ENCODE measurements at regions not wholly inside any gene's neighbourhood (a gene's known extent, or its start where the extent isn't known, plus 50 kb on each side); places are given as distances from the start of the nearest gene placed in this dataset.

GRCh38 chr4:10256203-10256602 lies 139.6 kb upstream of the WDR1 start:
- H3K36me3 ChIP-seq (ENCODE audit: control insufficient read depth, insufficient read depth, low read length): no peaks in the 10 kb centered on the region
- no peak overlapping the region for H3K4me3 ChIP-seq (ENCODE audit: low read depth, low read length)
- DNase-seq (ENCODE audit: low read depth): no peak
- peaks cover 2% of the 10 kb centered on the region; the same call in 1 of the 2 replicates for H3K27me3 ChIP-seq (ENCODE audit: control insufficient read depth, insufficient read depth, low read length)
- TF ChIP-seq CTCF (IDR thresholded peaks at IDR 0.05; ENCODE audit: insufficient read depth, low read depth, low read length): no peak
- CTCF ChIA-PET: no interaction called here
- POLR2A ChIA-PET: no interaction called here

GRCh38 chr4:10253765-10254164 lies 137.2 kb upstream of the WDR1 start:
- H3K36me3 ChIP-seq (ENCODE audit: control insufficient read depth, insufficient read depth, low read length): no peaks in the 10 kb centered on the region
- POLR2A ChIA-PET: no interaction called here
- DNase-seq (ENCODE audit: low read depth): no peak
- H3K4me3 ChIP-seq (ENCODE audit: low read depth, low read length): no peak overlapping the region
- TF ChIP-seq CTCF (IDR thresholded peaks at IDR 0.05; ENCODE audit: insufficient read depth, low read depth, low read length): no peak
- CTCF ChIA-PET: interaction anchor here (1.3 to 1.4 kb wide), 2 partner anchors 8 to 14 kb away, joined by 3 to 4 read pairs; no protein-coding TSS in a partner anchor
- 0 out of 2 replicates have a peak, but pooled peaks cover 2% of the 10 kb centered on the region for H3K27me3 ChIP-seq (ENCODE audit: control insufficient read depth, insufficient read depth, low read length)

- no peaks in the 10 kb centered on the region for H3K27me3 ChIP-seq (ENCODE audit: control insufficient read depth, insufficient read depth, low read length)
- H3K4me3 ChIP-seq (ENCODE audit: low read depth, low read length): no peak overlapping the region
- DNase-seq (ENCODE audit: low read depth): no peak
- ChIA-PET CTCF (no interaction called here), POLR2A (no interaction called here)
- TF ChIP-seq CTCF (IDR thresholded peaks at IDR 0.05; ENCODE audit: insufficient read depth, low read depth, low read length): no peak
- no peaks in the 10 kb centered on the region for H3K36me3 ChIP-seq (ENCODE audit: control insufficient read depth, insufficient read depth, low read length)
Measured at GRCh38 chr4:10245751-10246150, 129.2 kb upstream of the WDR1 start.

GRCh38 chr4:10243856-10244255 lies 127.3 kb upstream of the WDR1 start:
- no peak for TF ChIP-seq CTCF (IDR thresholded peaks at IDR 0.05; ENCODE audit: insufficient read depth, low read depth, low read length)
- ChIA-PET POLR2A (no interaction called here), CTCF (no interaction called here)
- DNase-seq (ENCODE audit: low read depth): no peak
- Histone ChIP-seq H3K4me3 (ENCODE audit: low read depth, low read length) (no peak overlapping the region), H3K27me3 (ENCODE audit: control insufficient read depth, insufficient read depth, low read length) (peaks cover 2% of the 10 kb centered on the region; the same call in 1 of the 2 replicates), H3K36me3 (ENCODE audit: control insufficient read depth, insufficient read depth, low read length) (no peaks in the 10 kb centered on the region)

GRCh38 chr4:10240691-10241090 lies 124.1 kb upstream of the WDR1 start:
- no peak for DNase-seq (ENCODE audit: low read depth)
- POLR2A ChIA-PET: no interaction called here
- Histone ChIP-seq H3K36me3 (ENCODE audit: control insufficient read depth, insufficient read depth, low read length) (no peaks in the 10 kb centered on the region), H3K4me3 (ENCODE audit: low read depth, low read length) (no peak overlapping the region), H3K27me3 (ENCODE audit: control insufficient read depth, insufficient read depth, low read length) (peaks cover 2% of the 10 kb centered on the region; the same call in 1 of the 2 replicates)
- TF ChIP-seq CTCF (IDR thresholded peaks at IDR 0.05; ENCODE audit: insufficient read depth, low read depth, low read length): no peak
- CTCF ChIA-PET: interaction anchor here (0.8 kb wide), 1 partner anchor 13 kb away, joined by 4 read pairs; no protein-coding TSS in a partner anchor
